Stimulated activated CD4-positive, alpha-beta T cell treated with anti-CD3 and anti-CD28 coated beads, TNF-alpha, amount 100 ng/mL, for 24 hours (primary cell): ENCODE measurements at regions not wholly inside any gene's neighbourhood (a gene's known extent, or its start where the extent isn't known, plus 50 kb on each side); places are given as distances from the start of the nearest gene placed in this dataset.
"Not testable (repeated sequence)": the region's sequence is repeated elsewhere in the genome, so short reads cannot be mapped to it uniquely, and the experiment has no call there.

Experiments
- DNase-seq, 3 experiments: peaks; one replicate each; pipeline ENCODE4 v3.0.0-alpha.2; 2020; ENCODE audit warnings: low read depth in 3 of 3

GRCh38 chr3:67064105-67064504 is 66.0 kb downstream of the KBTBD8 start:
- DNase-seq: no peak

GRCh38 chr3:67067251-67067650 is 69.1 kb downstream of the KBTBD8 start:
- no peak for DNase-seq

GRCh38 chr3:67072640-67073039 is 74.5 kb downstream of the KBTBD8 start:
- DNase-seq: not testable (repeated sequence)

- DNase-seq: no peak
Observed at GRCh38 chr3:67073812-67074211, 75.7 kb downstream of the KBTBD8 start.

GRCh38 chr3:67075295-67075694 is 77.2 kb downstream of the KBTBD8 start:
- DNase-seq: no peak

GRCh38 chr3:67076607-67077006 is 78.5 kb downstream of the KBTBD8 start:
- no peak for DNase-seq

GRCh38 chr3:67077656-67078055 is 79.5 kb downstream of the KBTBD8 start:
- no peak for DNase-seq

GRCh38 chr3:67082533-67083024 is 84.5 kb downstream of the KBTBD8 start:
- no peak for DNase-seq

- DNase-seq: peak; percentile 13 to 29 (median 23)
Observed at GRCh38 chr3:67083277-67083676, 85.2 kb downstream of the KBTBD8 start.

- no peak for DNase-seq
Observed at GRCh38 chr3:67087788-67088187, 89.7 kb downstream of the KBTBD8 start.

- DNase-seq: no peak
Observed at GRCh38 chr3:67090474-67090873, 92.4 kb downstream of the KBTBD8 start.

GRCh38 chr3:67093305-67093704 is 95.2 kb downstream of the KBTBD8 start:
- no peak for DNase-seq

- DNase-seq: no peak
Observed at GRCh38 chr3:67094167-67094566, 96.1 kb downstream of the KBTBD8 start.

GRCh38 chr3:67094774-67095173 is 96.7 kb downstream of the KBTBD8 start:
- DNase-seq: no peak

- no peak for DNase-seq
Observed at GRCh38 chr3:67104388-67104787, 106.3 kb downstream of the KBTBD8 start.

- DNase-seq: no peak
Observed at GRCh38 chr3:67106874-67107273, 108.8 kb downstream of the KBTBD8 start.

- DNase-seq: no peak
Observed at GRCh38 chr3:67109651-67110204, 111.6 kb downstream of the KBTBD8 start.

- DNase-seq: peak; percentile 65 to 78 (median 78)
Observed at GRCh38 chr3:67113802-67114407, 115.8 kb downstream of the KBTBD8 start.

- no peak for DNase-seq
Observed at GRCh38 chr3:67118122-67118521, 120.0 kb downstream of the KBTBD8 start.

- DNase-seq: no peak
Observed at GRCh38 chr3:67118635-67119034, 120.5 kb downstream of the KBTBD8 start.

- DNase-seq: no peak
Observed at GRCh38 chr3:67123914-67124313, 125.8 kb downstream of the KBTBD8 start.

- no peak for DNase-seq
Observed at GRCh38 chr3:67127254-67127653, 129.1 kb downstream of the KBTBD8 start.

- no peak for DNase-seq
Observed at GRCh38 chr3:67142432-67142831, 144.3 kb downstream of the KBTBD8 start.

GRCh38 chr3:67145738-67146137 is 147.6 kb downstream of the KBTBD8 start:
- no peak for DNase-seq
